Sigmoid colon (tissue), 6 donors: ENCODE measurements at regions not wholly inside any gene's neighbourhood (a gene's known extent, or its start where the extent isn't known, plus 50 kb on each side); places are given as distances from the start of the nearest gene placed in this dataset.
A peak's percentile ranks its signal among the peaks of the same experiment; 100 is the strongest.

Experiments
- DNase-seq: peaks from one replicate; pipeline ENCODE4 v3.0.0-alpha.2; 2019
- H3K27ac ChIP-seq, 4 donors: fragments of 200-600 bp; sonication (generic); one replicate each; pipeline ENCODE4 v1.5.1; 2016 to 2019; ENCODE audit warnings: mild to moderate bottlenecking in 1 of 4
- H3K27me3 ChIP-seq, 3 donors: fragments of 200-600 bp; sonication (generic); one replicate each; pipeline ENCODE4 v1.5.1; 2019; ENCODE audit warnings: mild to moderate bottlenecking in 1 of 3
- H3K36me3 ChIP-seq, 4 donors: fragments of 200-600 bp; sonication (generic); one replicate each; pipeline ENCODE4 v1.5.1; 2016 to 2019
- H3K4me1 ChIP-seq, 4 donors: fragments of 200-600 bp; sonication (generic); one replicate each; pipeline ENCODE4 v1.5.1; 2017 to 2019
- H3K4me3 ChIP-seq, 4 donors: fragments of 200-600 bp; sonication (generic); one replicate each; pipeline ENCODE4 v1.5.1; 2017 to 2019; ENCODE audit warnings: mild to moderate bottlenecking in 2 of 4, moderate library complexity in 1 of 4
- H3K9me3 ChIP-seq, 4 donors: fragments of 200-600 bp in 3 of 4; sonication (generic) in 3 of 4; one replicate each; pipeline versions ENCODE4 v1.5.1 to v1.6.1; 2013 to 2019
- CTCF ChIP-seq, 4 experiments: fragments of 450-650 bp in 3 of 4; fragments of 200-600 bp in 1 of 4; IDR thresholded peaks; one replicate each; pipeline ENCODE4 v1.5.1; 2016 to 2019; ENCODE audit warnings: antibody characterized with exemption in 4 of 4, mild to moderate bottlenecking in 3 of 4, moderate library complexity in 2 of 4
- EP300 ChIP-seq, 4 donors: sonication (generic); formaldehyde crosslinking; IDR thresholded peaks; one replicate each; pipeline ENCODE4 v1.6.1; 2017; ENCODE audit warnings: antibody characterized with exemption in 4 of 4
- POLR2A ChIP-seq, 2 donors: fragments of 450-650 bp; IDR thresholded peaks; one replicate each; pipeline ENCODE4 v1.6.1; 2016; ENCODE audit warnings: antibody characterized with exemption in 2 of 2, mild to moderate bottlenecking in 2 of 2, moderate library complexity in 2 of 2
- POLR2AphosphoS5 ChIP-seq, 4 donors: sonication (generic); formaldehyde crosslinking; IDR thresholded peaks; one replicate each; pipeline ENCODE4 v1.6.1; 2017; ENCODE audit warnings: antibody characterized with exemption in 4 of 4
- WGBS, 2 donors: extraction: QIAGEN DNeasy Blood & Tissue Kit; methylation state at CpG; one replicate each; pipeline ENCODE4 v1.1.7; 2013; 5-methylcytosine and 5-hydroxymethylcytosine counted together
- intact Hi-C: fragments of 100-400 bp; cut with DNase I; formaldehyde crosslinking; loops from one replicate; pipeline ENCODE4 v1.15.1; 2023
- donor health status: healthy with polysubstance abuse.
- donor health status: healthy.

GRCh38 chr20:53826090-53826489 lies 232.5 kb upstream of the ZNF217 start:
- TF ChIP-seq EP300 (IDR thresholded peaks at IDR 0.05), result no peak
- no peak for TF ChIP-seq POLR2A (IDR thresholded peaks at IDR 0.05)
- no peak for TF ChIP-seq POLR2AphosphoS5 (IDR thresholded peaks at IDR 0.05)
- no peak for TF ChIP-seq CTCF (IDR thresholded peaks at IDR 0.05)
- intact Hi-C loops, result loop anchor here (5.0 kb wide), 1 partner anchor 234 kb away; the partner anchor contains the start of gene ZNF217
- 85 to 93% methylated on average over 2 of the region's 2 CpGs for WGBS, 2 donors

GRCh38 chr20:53825282-53825681 lies 231.6 kb upstream of the ZNF217 start:
- H3K9me3 ChIP-seq, result no peaks in the 10 kb centered on the region
- H3K27ac ChIP-seq, result peak overlapping the region in 1 of 4 donors; percentile 19
- no peak overlapping the region for H3K4me3 ChIP-seq
- intact Hi-C loops, result loop anchor here (5.0 kb wide), 1 partner anchor 233 kb away; the partner anchor contains the start of gene ZNF217
- peaks cover 0 to 53% (median 37%) of the 10 kb centered on the region in 4 donors for H3K4me1 ChIP-seq
- TF ChIP-seq EP300 (IDR thresholded peaks at IDR 0.05), result no peak
- no peak for TF ChIP-seq CTCF (IDR thresholded peaks at IDR 0.05)
- TF ChIP-seq POLR2AphosphoS5 (IDR thresholded peaks at IDR 0.05), result no peak
- TF ChIP-seq POLR2A (IDR thresholded peaks at IDR 0.05), result no peak
- DNase-seq, result no peak
- no peaks in the 10 kb centered on the region for H3K27me3 ChIP-seq
- no peaks in the 10 kb centered on the region for H3K36me3 ChIP-seq
- WGBS, 2 donors, result 87 to 90% methylated on average over 4 of the region's 4 CpGs

More at GRCh38 chr20:53826090-53826489, 232.5 kb upstream of the ZNF217 start:
- Histone ChIP-seq H3K4me1 (peaks cover 0 to 56% (median 42%) of the 10 kb centered on the region in 4 donors), H3K27ac (no peak overlapping the region), H3K36me3 (no peaks in the 10 kb centered on the region), H3K27me3 (no peaks in the 10 kb centered on the region), H3K9me3 (no peaks in the 10 kb centered on the region), H3K4me3 (no peak overlapping the region)
- no peak for DNase-seq

GRCh38 chr20:53824779-53825178 lies 231.1 kb upstream of the ZNF217 start:
- no peak for DNase-seq
- peak overlapping the region in 2 of 4 donors; percentile 6 to 19 for H3K27ac ChIP-seq
- intact Hi-C loops, result loop anchor here (5.0 kb wide), 1 partner anchor 232 kb away; the partner anchor contains the start of gene ZNF217
- H3K9me3 ChIP-seq, result no peaks in the 10 kb centered on the region
- no peak overlapping the region for H3K4me3 ChIP-seq
- no peaks in the 10 kb centered on the region for H3K36me3 ChIP-seq
- H3K4me1 ChIP-seq, result peaks cover 0 to 48% (median 32%) of the 10 kb centered on the region in 4 donors
- H3K27me3 ChIP-seq, result no peaks in the 10 kb centered on the region
- 76 to 88% methylated on average over 4 of the region's 4 CpGs for WGBS, 2 donors
- no peak for TF ChIP-seq CTCF (IDR thresholded peaks at IDR 0.05)
- TF ChIP-seq POLR2AphosphoS5 (IDR thresholded peaks at IDR 0.05), result no peak
- TF ChIP-seq POLR2A (IDR thresholded peaks at IDR 0.05), result no peak
- no peak for TF ChIP-seq EP300 (IDR thresholded peaks at IDR 0.05)

GRCh38 chr20:53823121-53823764 lies 229.6 kb upstream of the ZNF217 start:
- H3K4me1 ChIP-seq, result peaks cover 0 to 34% (median 21%) of the 10 kb centered on the region in 4 donors
- H3K4me3 ChIP-seq, result no peak overlapping the region
- DNase-seq, result no peak
- TF ChIP-seq POLR2A (IDR thresholded peaks at IDR 0.05) (peak in 1 of 2 donors; percentile 13), EP300 (IDR thresholded peaks at IDR 0.05) (no peak)
- H3K27ac ChIP-seq, result no peak overlapping the region
- no peaks in the 10 kb centered on the region for H3K27me3 ChIP-seq
- intact Hi-C loops, result no loop called here
- H3K9me3 ChIP-seq, result peaks cover 0 to 3% (median 0%) of the 10 kb centered on the region in 4 donors
- H3K36me3 ChIP-seq, result no peaks in the 10 kb centered on the region
- 85 to 88% methylated on average over 6 of the region's 6 CpGs for WGBS, 2 donors

GRCh38 chr20:53822534-53822933 lies 228.9 kb upstream of the ZNF217 start:
- Histone ChIP-seq H3K4me1 (peaks cover 0 to 27% (median 15%) of the 10 kb centered on the region in 4 donors), H3K27ac (no peak overlapping the region), H3K9me3 (peaks cover 0 to 3% (median 0%) of the 10 kb centered on the region in 4 donors), H3K36me3 (no peaks in the 10 kb centered on the region), H3K4me3 (no peak overlapping the region), H3K27me3 (no peaks in the 10 kb centered on the region)
- WGBS, 2 donors, result 72 to 83% methylated on average over 5 of the region's 5 CpGs
- intact Hi-C loops, result no loop called here
- no peak for TF ChIP-seq CTCF (IDR thresholded peaks at IDR 0.05)
- no peak for TF ChIP-seq POLR2AphosphoS5 (IDR thresholded peaks at IDR 0.05)
- TF ChIP-seq POLR2A (IDR thresholded peaks at IDR 0.05), result no peak
- no peak for TF ChIP-seq EP300 (IDR thresholded peaks at IDR 0.05)
- DNase-seq, result no peak
